SK-N-MC (cell line): ENCODE measurements at regions not wholly inside any gene's neighbourhood (a gene's known extent, or its start where the extent isn't known, plus 50 kb on each side); places are given as distances from the start of the nearest gene placed in this dataset.
"Not testable (repeated sequence)": the region's sequence is repeated elsewhere in the genome, so short reads cannot be mapped to it uniquely, and the experiment has no call there.

Experiments used
- DNase-seq: peaks from one replicate; pipeline ENCODE4 v3.0.0-alpha.2; 2011; ENCODE audit warnings: low read depth, low spot score
- H3K27ac ChIP-seq: fragments of 200-600 bp; sonication (generic); 2 replicates; pipeline ENCODE4 v1.5.1; 2016; ENCODE audit warnings: mixed run types
- H3K36me3 ChIP-seq: fragments of 200-600 bp; sonication (generic); 2 replicates; pipeline ENCODE4 v1.6.1; 2017; ENCODE audit warnings: antibody characterized with exemption, low read length, mixed read lengths; ENCODE audit not compliant: insufficient read depth
- H3K4me3 ChIP-seq: fragments of 200-600 bp; sonication (generic); 2 replicates; pipeline ENCODE4 v1.5.1; 2016
- H3K9ac ChIP-seq: fragments of 200-600 bp; sonication (generic); 2 replicates; pipeline ENCODE4 v1.8.0; 2017; ENCODE audit warnings: mixed run types, mixed read lengths; ENCODE audit not compliant: insufficient read length
- H3K9me3 ChIP-seq: fragments of 200-600 bp; sonication (generic); 2 replicates; pipeline ENCODE4 v1.6.1; 2017; ENCODE audit warnings: low read depth, mild to moderate bottlenecking, antibody characterized with exemption, low read length, moderate library complexity, mixed read lengths
- EZH2 ChIP-seq: fragments of 200-600 bp; sonication (generic); IDR thresholded peaks from one replicate; pipeline ENCODE4 v1.6.1; 2017; ENCODE audit warnings: antibody characterized with exemption
- FOXP2 ChIP-seq: optimal IDR thresholded peaks from 2 replicates; pipeline ENCODE3; 2011; ENCODE audit warnings: mild to moderate bottlenecking, moderate library complexity; ENCODE audit not compliant: insufficient read depth; ENCODE audit errors: extremely low read length, control extremely low read depth
- POLR2AphosphoS5 ChIP-seq: IDR thresholded peaks from 2 replicates; pipeline ENCODE4 v1.6.1; 2012; ENCODE audit warnings: mild to moderate bottlenecking, low read depth, low read length, borderline replicate concordance

- Histone ChIP-seq H3K4me3 (no peak overlapping the region), H3K9me3 (no peaks in the 10 kb centered on the region), H3K27ac (no peak overlapping the region), H3K36me3 (no peaks in the 10 kb centered on the region), H3K9ac (no peak overlapping the region)
- TF ChIP-seq FOXP2 = no peak
- TF ChIP-seq EZH2 = no peak
- no peak for TF ChIP-seq POLR2AphosphoS5
- no peak for DNase-seq
Observed at GRCh38 chr9:107836300-107836699, 346.7 kb upstream of the KLF4 start.

- H3K9ac ChIP-seq = no peak overlapping the region
- H3K36me3 ChIP-seq = no peaks in the 10 kb centered on the region
- no peak for DNase-seq
- H3K4me3 ChIP-seq = no peak overlapping the region
- no peak overlapping the region for H3K27ac ChIP-seq
- no peak for TF ChIP-seq FOXP2
- TF ChIP-seq EZH2 = no peak
- TF ChIP-seq POLR2AphosphoS5 = no peak
- no peaks in the 10 kb centered on the region for H3K9me3 ChIP-seq
Observed at GRCh38 chr9:107833295-107833694, 343.7 kb upstream of the KLF4 start.

GRCh38 chr9:107832871-107833270, 343.3 kb upstream of the KLF4 start:
- DNase-seq = no peak
- Histone ChIP-seq H3K4me3 (no peak overlapping the region), H3K27ac (no peak overlapping the region), H3K36me3 (no peaks in the 10 kb centered on the region), H3K9ac (no peak overlapping the region), H3K9me3 (no peaks in the 10 kb centered on the region)
- TF ChIP-seq POLR2AphosphoS5 (no peak), EZH2 (no peak), FOXP2 (no peak)

GRCh38 chr9:107830479-107830878, 340.9 kb upstream of the KLF4 start:
- DNase-seq = no peak
- H3K9me3 ChIP-seq = no peaks in the 10 kb centered on the region
- no peaks in the 10 kb centered on the region for H3K36me3 ChIP-seq
- TF ChIP-seq FOXP2 (no peak), POLR2AphosphoS5 (no peak), EZH2 (no peak)
- H3K4me3 ChIP-seq = no peak overlapping the region
- no peak overlapping the region for H3K27ac ChIP-seq
- H3K9ac ChIP-seq = no peak overlapping the region

- DNase-seq = no peak
- Histone ChIP-seq H3K9me3 (no peaks in the 10 kb centered on the region), H3K36me3 (no peaks in the 10 kb centered on the region), H3K27ac (no peak overlapping the region), H3K9ac (no peak overlapping the region), H3K4me3 (no peak overlapping the region)
- TF ChIP-seq FOXP2 (no peak), EZH2 (no peak), POLR2AphosphoS5 (no peak)
Observed at GRCh38 chr9:107827884-107828283, 338.3 kb upstream of the KLF4 start.

- Histone ChIP-seq H3K4me3 (no peak overlapping the region), H3K9me3 (no peaks in the 10 kb centered on the region), H3K27ac (no peak overlapping the region), H3K9ac (no peak overlapping the region), H3K36me3 (no peaks in the 10 kb centered on the region)
- TF ChIP-seq FOXP2 = no peak
- TF ChIP-seq POLR2AphosphoS5 = no peak
- no peak for TF ChIP-seq EZH2
- DNase-seq = no peak
Observed at GRCh38 chr9:107827304-107827703, 337.7 kb upstream of the KLF4 start.

GRCh38 chr9:107826688-107826983, 337.1 kb upstream of the KLF4 start:
- H3K9ac ChIP-seq, DNase-seq, H3K36me3 ChIP-seq, H3K4me3 ChIP-seq, H3K27ac ChIP-seq, H3K9me3 ChIP-seq: not testable (repeated sequence)

GRCh38 chr9:107824556-107824955, 335.0 kb upstream of the KLF4 start:
- Histone ChIP-seq H3K36me3 (no peaks in the 10 kb centered on the region), H3K9ac (no peak overlapping the region), H3K27ac (no peak overlapping the region), H3K9me3 (no peaks in the 10 kb centered on the region), H3K4me3 (no peak overlapping the region)
- no peak for DNase-seq
- TF ChIP-seq POLR2AphosphoS5 (no peak), EZH2 (no peak), FOXP2 (no peak)

GRCh38 chr9:107819772-107820565, 330.4 kb upstream of the KLF4 start:
- Histone ChIP-seq H3K9me3 (no peaks in the 10 kb centered on the region), H3K27ac (no peak overlapping the region), H3K9ac (no peak overlapping the region), H3K36me3 (no peaks in the 10 kb centered on the region), H3K4me3 (no peak overlapping the region)
- DNase-seq = no peak
- TF ChIP-seq POLR2AphosphoS5 (no peak), FOXP2 (no peak), EZH2 (no peak)

- H3K9ac ChIP-seq, H3K4me3 ChIP-seq, H3K27ac ChIP-seq, DNase-seq, H3K9me3 ChIP-seq, H3K36me3 ChIP-seq: not testable (repeated sequence)
Observed at GRCh38 chr9:107818503-107818829, 328.9 kb upstream of the KLF4 start.

GRCh38 chr9:107817595-107818502, 328.3 kb upstream of the KLF4 start:
- H3K27ac ChIP-seq, H3K4me3 ChIP-seq, H3K36me3 ChIP-seq, H3K9ac ChIP-seq, H3K9me3 ChIP-seq, DNase-seq: not testable (repeated sequence)
